H9 (cell line): ENCODE measurements at regions not wholly inside any gene's neighbourhood (a gene's known extent, or its start where the extent isn't known, plus 50 kb on each side); places are given as distances from the start of the nearest gene placed in this dataset.

ENCODE experiments used
- DNase-seq: peaks from one replicate; pipeline ENCODE4 v3.0.0-alpha.2; 2017
- H2AFZ ChIP-seq: one replicate; pipeline ENCODE4 v1.6.1; 2013; ENCODE audit warnings: mild to moderate bottlenecking, low read length, control low read depth, moderate library complexity
- H2AK5ac ChIP-seq: 2 replicates; pipeline ENCODE4 v1.6.1; 2013; ENCODE audit warnings: low read length, control low read depth, mixed read lengths; ENCODE audit not compliant: insufficient read length
- H2BK120ac ChIP-seq: one replicate; pipeline ENCODE4 v1.6.1; 2013; ENCODE audit warnings: low read depth, mild to moderate bottlenecking, low read length, control low read depth, inconsistent platforms; ENCODE audit not compliant: poor library complexity, severe bottlenecking
- H2BK12ac ChIP-seq: 2 replicates; pipeline ENCODE4 v1.6.1; 2013; ENCODE audit warnings: low read length, control low read depth, mixed read lengths, low read depth; ENCODE audit not compliant: insufficient read length
- H2BK15ac ChIP-seq: 2 replicates; pipeline ENCODE4 v1.6.1; 2013; ENCODE audit warnings: low read depth, low read length, control low read depth
- H2BK20ac ChIP-seq: one replicate; pipeline ENCODE4 v1.6.1; 2013; ENCODE audit warnings: low read depth, mild to moderate bottlenecking, low read length, control low read depth, inconsistent platforms; ENCODE audit not compliant: poor library complexity, severe bottlenecking
- H2BK5ac ChIP-seq: 2 replicates; pipeline ENCODE4 v1.6.1; 2013; ENCODE audit warnings: low read length, control low read depth, mixed read lengths; ENCODE audit not compliant: insufficient read length
- H3K14ac ChIP-seq: 2 replicates; pipeline ENCODE4 v1.6.1; 2013; ENCODE audit warnings: low read length, control low read depth; ENCODE audit not compliant: insufficient read depth
- H3K18ac ChIP-seq: 2 replicates; pipeline ENCODE4 v1.6.1; 2013; ENCODE audit warnings: low read depth, mild to moderate bottlenecking, mixed read lengths, low read length, control low read depth; ENCODE audit not compliant: insufficient read length
- H3K23ac ChIP-seq: 2 replicates; pipeline ENCODE4 v1.6.1; 2013; ENCODE audit warnings: low read length, control low read depth, mixed read lengths, low read depth; ENCODE audit not compliant: insufficient read length
- H3K23me2 ChIP-seq: 2 replicates; pipeline ENCODE4 v1.6.1; 2013; ENCODE audit warnings: low read depth, mild to moderate bottlenecking, mixed read lengths, low read length, control low read depth; ENCODE audit not compliant: insufficient read length, poor library complexity, severe bottlenecking
- H3K27ac ChIP-seq: 2 replicates; pipeline ENCODE4 v1.5.1; 2013; ENCODE audit warnings: low read length, control low read depth, mixed read lengths, low read depth; ENCODE audit not compliant: insufficient read length
- H3K27me3 ChIP-seq: 2 replicates; pipeline ENCODE4 v1.6.1; 2013; ENCODE audit warnings: low read length, control low read depth, inconsistent platforms; ENCODE audit not compliant: insufficient read depth
- H3K4ac ChIP-seq: 2 replicates; pipeline ENCODE4 v1.6.1; 2013; ENCODE audit warnings: low read depth, mild to moderate bottlenecking, control low read depth, inconsistent platforms, low read length, moderate library complexity
- H3K4me1 ChIP-seq: 2 replicates; pipeline ENCODE4 v1.6.1; 2013; ENCODE audit warnings: low read length, control low read depth, inconsistent platforms; ENCODE audit not compliant: insufficient read depth
- H3K4me2 ChIP-seq: 2 replicates; pipeline ENCODE4 v1.6.1; 2013; ENCODE audit warnings: low read length, control low read depth, mixed read lengths; ENCODE audit not compliant: insufficient read length, insufficient read depth
- H3K56ac ChIP-seq: 2 replicates; pipeline ENCODE4 v1.6.1; 2013; ENCODE audit warnings: low read depth, mild to moderate bottlenecking, mixed read lengths, low read length, control low read depth; ENCODE audit not compliant: insufficient read length
- H3K79me1 ChIP-seq: 2 replicates; pipeline ENCODE4 v1.6.1; 2013; ENCODE audit warnings: low read depth, mild to moderate bottlenecking, moderate library complexity, low read length, control low read depth, inconsistent platforms; ENCODE audit not compliant: insufficient read depth, poor library complexity, severe bottlenecking
- H3K79me2 ChIP-seq: 2 replicates; pipeline ENCODE4 v1.6.1; 2013; ENCODE audit warnings: low read length, control low read depth, inconsistent platforms; ENCODE audit not compliant: insufficient read depth
- H3K9ac ChIP-seq: 2 replicates; pipeline ENCODE4 v1.6.1; 2013; ENCODE audit warnings: low read length, control low read depth, mixed read lengths; ENCODE audit not compliant: insufficient read length; ENCODE audit errors: extremely low read depth
- H3K9me3 ChIP-seq: one replicate; pipeline ENCODE4 v1.6.1; 2013; ENCODE audit warnings: low read depth, low read length, inconsistent platforms; ENCODE audit not compliant: control insufficient read depth
- H3T11ph ChIP-seq: one replicate; pipeline ENCODE4 v1.6.1; 2013; ENCODE audit warnings: mild to moderate bottlenecking, low read length, control low read depth, inconsistent platforms
- H4K20me1 ChIP-seq: one replicate; pipeline ENCODE4 v1.6.1; 2013; ENCODE audit not compliant: control insufficient read depth, insufficient read length, insufficient read depth
- H4K5ac ChIP-seq: 2 replicates; pipeline ENCODE4 v1.6.1; 2013; ENCODE audit warnings: low read depth, mild to moderate bottlenecking, mixed read lengths, low read length, control low read depth; ENCODE audit not compliant: insufficient read length
- H4K8ac ChIP-seq: replicated peaks from 2 replicates; pipeline ENCODE4 v1.6.1; 2013; ENCODE audit warnings: low read length, control low read depth, mixed read lengths, low read depth; ENCODE audit not compliant: insufficient read length
- H4K91ac ChIP-seq: 2 replicates; pipeline ENCODE4 v1.6.1; 2013; ENCODE audit warnings: low read depth, mild to moderate bottlenecking, moderate library complexity, mixed read lengths, low read length, control low read depth; ENCODE audit not compliant: insufficient read length
- H3K27ac Mint-ChIP-seq, 3 experiments: 2 replicates in 2 of 3; 3 replicates in 1 of 3; pipeline ENCODE4 v1.8.0; 2020 to 2021; ENCODE audit warnings: mixed read lengths in 3 of 3, mild to moderate bottlenecking in 1 of 3, moderate library complexity in 1 of 3
- H3K27me3 Mint-ChIP-seq: 2 replicates; pipeline ENCODE4 v1.8.0; 2021; ENCODE audit warnings: low read depth, mild to moderate bottlenecking, moderate library complexity, mixed read lengths
- H3K36me3 Mint-ChIP-seq, 3 experiments: 2 replicates in 2 of 3; 3 replicates in 1 of 3; pipeline ENCODE4 v1.8.0; 2020 to 2021; ENCODE audit warnings: low read depth in 3 of 3, mixed read lengths in 3 of 3; ENCODE audit not compliant: insufficient read depth in 1 of 3
- H3K4me1 Mint-ChIP-seq, 2 experiments: 2 replicates each; pipeline ENCODE4 v1.8.0; 2020; ENCODE audit warnings: mixed read lengths in 2 of 2
- H3K4me3 Mint-ChIP-seq, 2 experiments: 2 replicates in 1 of 2; 3 replicates in 1 of 2; pipeline ENCODE4 v1.8.0; 2020 to 2021; ENCODE audit warnings: mild to moderate bottlenecking in 2 of 2, mixed read lengths in 2 of 2, moderate library complexity in 1 of 2
- H3K9me3 Mint-ChIP-seq, 2 experiments: 2 replicates in 1 of 2; 3 replicates in 1 of 2; pipeline ENCODE4 v1.8.0; 2020; ENCODE audit warnings: mild to moderate bottlenecking in 2 of 2, mixed read lengths in 2 of 2, moderate library complexity in 1 of 2
- CTCF ChIP-seq: fragments of 200-600 bp; sonication (generic); conservative IDR thresholded peaks from 3 replicates; pipeline ENCODE4 v1.8.0; 2021; ENCODE audit warnings: antibody characterized with exemption, mild to moderate bottlenecking
- WGBS: extraction: QIAGEN DNeasy Blood & Tissue Kit; methylation state at CpG from one replicate; pipeline ENCODE4 v1.1.7; 2013; ENCODE audit warnings: missing lambda C conversion rate, low lambda C conversion rate, mixed read lengths; ENCODE audit not compliant: insufficient read length; ENCODE audit errors: extremely low coverage; 5-methylcytosine and 5-hydroxymethylcytosine counted together

GRCh38 chr3:55178336-55178735 is 250.5 kb upstream of the LRTM1 start:
- Histone ChIP-seq H2BK5ac (no peak overlapping the region), H4K91ac (no peak overlapping the region), H3K23me2 (no peaks in the 10 kb centered on the region), H3K4ac (no peak overlapping the region), H4K20me1 (no peaks in the 10 kb centered on the region), H2BK12ac (no peak overlapping the region), H3K4me1 (no peaks in the 10 kb centered on the region), H3K79me2 (no peaks in the 10 kb centered on the region), H3K79me1 (no peaks in the 10 kb centered on the region), H3K27me3 (no peaks in the 10 kb centered on the region), H4K5ac (no peak overlapping the region), H2BK20ac (no peak overlapping the region), H2AK5ac (no peak overlapping the region), H2AFZ (no peak overlapping the region), H3K9ac (no peak overlapping the region), H3K27ac (no peak overlapping the region), H3T11ph (no peak overlapping the region), H3K4me2 (no peak overlapping the region), H3K14ac (no peak overlapping the region), H3K18ac (no peak overlapping the region), H2BK15ac (no peak overlapping the region), H3K9me3 (no peaks in the 10 kb centered on the region), H4K8ac (no peak overlapping the region), H3K56ac (no peak overlapping the region), H2BK120ac (no peak overlapping the region), H3K23ac (no peak overlapping the region)
- Mint-ChIP-seq H3K4me1 (peaks cover 4 to 5% of the 10 kb centered on the region in 2 experiments), H3K27me3 (no peaks in the 10 kb centered on the region), H3K27ac (no peak overlapping the region), H3K4me3 (no peak overlapping the region), H3K9me3 (no peaks in the 10 kb centered on the region), H3K36me3 (no peaks in the 10 kb centered on the region)
- TF ChIP-seq CTCF, result no peak
- DNase-seq, result no peak
- WGBS, result no CpG with 5 or more reads among the region's 3 CpGs
